H9 (cell line): ENCODE measurements at regions not wholly inside any gene's neighbourhood (a gene's known extent, or its start where the extent isn't known, plus 50 kb on each side); places are given as distances from the start of the nearest gene placed in this dataset.

Experiments used
- DNase-seq: peaks from one replicate; pipeline ENCODE4 v3.0.0-alpha.2; 2017
- H2AFZ ChIP-seq: one replicate; pipeline ENCODE4 v1.6.1; 2013; ENCODE audit warnings: mild to moderate bottlenecking, low read length, control low read depth, moderate library complexity
- H2AK5ac ChIP-seq: 2 replicates; pipeline ENCODE4 v1.6.1; 2013; ENCODE audit warnings: low read length, control low read depth, mixed read lengths; ENCODE audit not compliant: insufficient read length
- H2BK120ac ChIP-seq: one replicate; pipeline ENCODE4 v1.6.1; 2013; ENCODE audit warnings: low read depth, mild to moderate bottlenecking, low read length, control low read depth, inconsistent platforms; ENCODE audit not compliant: poor library complexity, severe bottlenecking
- H2BK12ac ChIP-seq: 2 replicates; pipeline ENCODE4 v1.6.1; 2013; ENCODE audit warnings: low read length, control low read depth, mixed read lengths, low read depth; ENCODE audit not compliant: insufficient read length
- H2BK15ac ChIP-seq: 2 replicates; pipeline ENCODE4 v1.6.1; 2013; ENCODE audit warnings: low read depth, low read length, control low read depth
- H2BK20ac ChIP-seq: one replicate; pipeline ENCODE4 v1.6.1; 2013; ENCODE audit warnings: low read depth, mild to moderate bottlenecking, low read length, control low read depth, inconsistent platforms; ENCODE audit not compliant: poor library complexity, severe bottlenecking
- H2BK5ac ChIP-seq: 2 replicates; pipeline ENCODE4 v1.6.1; 2013; ENCODE audit warnings: low read length, control low read depth, mixed read lengths; ENCODE audit not compliant: insufficient read length
- H3K14ac ChIP-seq: 2 replicates; pipeline ENCODE4 v1.6.1; 2013; ENCODE audit warnings: low read length, control low read depth; ENCODE audit not compliant: insufficient read depth
- H3K18ac ChIP-seq: 2 replicates; pipeline ENCODE4 v1.6.1; 2013; ENCODE audit warnings: low read depth, mild to moderate bottlenecking, mixed read lengths, low read length, control low read depth; ENCODE audit not compliant: insufficient read length
- H3K23ac ChIP-seq: 2 replicates; pipeline ENCODE4 v1.6.1; 2013; ENCODE audit warnings: low read length, control low read depth, mixed read lengths, low read depth; ENCODE audit not compliant: insufficient read length
- H3K23me2 ChIP-seq: 2 replicates; pipeline ENCODE4 v1.6.1; 2013; ENCODE audit warnings: low read depth, mild to moderate bottlenecking, mixed read lengths, low read length, control low read depth; ENCODE audit not compliant: insufficient read length, poor library complexity, severe bottlenecking
- H3K27ac ChIP-seq: 2 replicates; pipeline ENCODE4 v1.5.1; 2013; ENCODE audit warnings: low read length, control low read depth, mixed read lengths, low read depth; ENCODE audit not compliant: insufficient read length
- H3K27me3 ChIP-seq: 2 replicates; pipeline ENCODE4 v1.6.1; 2013; ENCODE audit warnings: low read length, control low read depth, inconsistent platforms; ENCODE audit not compliant: insufficient read depth
- H3K4ac ChIP-seq: 2 replicates; pipeline ENCODE4 v1.6.1; 2013; ENCODE audit warnings: low read depth, mild to moderate bottlenecking, control low read depth, inconsistent platforms, low read length, moderate library complexity
- H3K4me1 ChIP-seq: 2 replicates; pipeline ENCODE4 v1.6.1; 2013; ENCODE audit warnings: low read length, control low read depth, inconsistent platforms; ENCODE audit not compliant: insufficient read depth
- H3K4me2 ChIP-seq: 2 replicates; pipeline ENCODE4 v1.6.1; 2013; ENCODE audit warnings: low read length, control low read depth, mixed read lengths; ENCODE audit not compliant: insufficient read length, insufficient read depth
- H3K56ac ChIP-seq: 2 replicates; pipeline ENCODE4 v1.6.1; 2013; ENCODE audit warnings: low read depth, mild to moderate bottlenecking, mixed read lengths, low read length, control low read depth; ENCODE audit not compliant: insufficient read length
- H3K79me1 ChIP-seq: 2 replicates; pipeline ENCODE4 v1.6.1; 2013; ENCODE audit warnings: low read depth, mild to moderate bottlenecking, moderate library complexity, low read length, control low read depth, inconsistent platforms; ENCODE audit not compliant: insufficient read depth, poor library complexity, severe bottlenecking
- H3K79me2 ChIP-seq: 2 replicates; pipeline ENCODE4 v1.6.1; 2013; ENCODE audit warnings: low read length, control low read depth, inconsistent platforms; ENCODE audit not compliant: insufficient read depth
- H3K9ac ChIP-seq: 2 replicates; pipeline ENCODE4 v1.6.1; 2013; ENCODE audit warnings: low read length, control low read depth, mixed read lengths; ENCODE audit not compliant: insufficient read length; ENCODE audit errors: extremely low read depth
- H3K9me3 ChIP-seq: one replicate; pipeline ENCODE4 v1.6.1; 2013; ENCODE audit warnings: low read depth, low read length, inconsistent platforms; ENCODE audit not compliant: control insufficient read depth
- H3T11ph ChIP-seq: one replicate; pipeline ENCODE4 v1.6.1; 2013; ENCODE audit warnings: mild to moderate bottlenecking, low read length, control low read depth, inconsistent platforms
- H4K20me1 ChIP-seq: one replicate; pipeline ENCODE4 v1.6.1; 2013; ENCODE audit not compliant: control insufficient read depth, insufficient read length, insufficient read depth
- H4K5ac ChIP-seq: 2 replicates; pipeline ENCODE4 v1.6.1; 2013; ENCODE audit warnings: low read depth, mild to moderate bottlenecking, mixed read lengths, low read length, control low read depth; ENCODE audit not compliant: insufficient read length
- H4K8ac ChIP-seq: replicated peaks from 2 replicates; pipeline ENCODE4 v1.6.1; 2013; ENCODE audit warnings: low read length, control low read depth, mixed read lengths, low read depth; ENCODE audit not compliant: insufficient read length
- H4K91ac ChIP-seq: 2 replicates; pipeline ENCODE4 v1.6.1; 2013; ENCODE audit warnings: low read depth, mild to moderate bottlenecking, moderate library complexity, mixed read lengths, low read length, control low read depth; ENCODE audit not compliant: insufficient read length
- H3K27ac Mint-ChIP-seq, 3 experiments: 2 replicates in 2 of 3; 3 replicates in 1 of 3; pipeline ENCODE4 v1.8.0; 2020 to 2021; ENCODE audit warnings: mixed read lengths in 3 of 3, mild to moderate bottlenecking in 1 of 3, moderate library complexity in 1 of 3
- H3K27me3 Mint-ChIP-seq: 2 replicates; pipeline ENCODE4 v1.8.0; 2021; ENCODE audit warnings: low read depth, mild to moderate bottlenecking, moderate library complexity, mixed read lengths
- H3K36me3 Mint-ChIP-seq, 3 experiments: 2 replicates in 2 of 3; 3 replicates in 1 of 3; pipeline ENCODE4 v1.8.0; 2020 to 2021; ENCODE audit warnings: low read depth in 3 of 3, mixed read lengths in 3 of 3; ENCODE audit not compliant: insufficient read depth in 1 of 3
- H3K4me1 Mint-ChIP-seq, 2 experiments: 2 replicates each; pipeline ENCODE4 v1.8.0; 2020; ENCODE audit warnings: mixed read lengths in 2 of 2
- H3K4me3 Mint-ChIP-seq, 2 experiments: 2 replicates in 1 of 2; 3 replicates in 1 of 2; pipeline ENCODE4 v1.8.0; 2020 to 2021; ENCODE audit warnings: mild to moderate bottlenecking in 2 of 2, mixed read lengths in 2 of 2, moderate library complexity in 1 of 2
- H3K9me3 Mint-ChIP-seq, 2 experiments: 2 replicates in 1 of 2; 3 replicates in 1 of 2; pipeline ENCODE4 v1.8.0; 2020; ENCODE audit warnings: mild to moderate bottlenecking in 2 of 2, mixed read lengths in 2 of 2, moderate library complexity in 1 of 2
- CTCF ChIP-seq: fragments of 200-600 bp; sonication (generic); conservative IDR thresholded peaks from 3 replicates; pipeline ENCODE4 v1.8.0; 2021; ENCODE audit warnings: antibody characterized with exemption, mild to moderate bottlenecking
- WGBS: extraction: QIAGEN DNeasy Blood & Tissue Kit; methylation state at CpG from one replicate; pipeline ENCODE4 v1.1.7; 2013; ENCODE audit warnings: missing lambda C conversion rate, low lambda C conversion rate, mixed read lengths; ENCODE audit not compliant: insufficient read length; ENCODE audit errors: extremely low coverage; 5-methylcytosine and 5-hydroxymethylcytosine counted together

DNA sequence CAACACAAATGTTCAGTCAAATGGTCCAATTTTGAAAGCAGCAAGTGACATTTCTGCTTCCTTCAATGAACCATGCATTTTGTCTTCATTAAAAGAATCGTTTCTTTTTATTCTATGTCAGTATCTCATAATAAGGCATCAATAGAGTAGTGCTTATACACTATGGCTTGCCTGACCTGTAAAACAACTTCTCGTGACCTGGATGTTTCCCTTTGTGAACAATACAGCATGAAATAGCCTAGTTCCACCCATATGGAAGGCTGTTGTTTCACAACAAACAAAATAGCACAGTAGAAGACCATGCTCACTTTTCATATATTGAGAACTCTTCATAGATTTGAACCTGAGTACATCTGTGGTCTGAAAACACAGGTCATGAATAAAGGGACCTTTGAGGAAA lies 104.3 kb upstream of the PIK3C3 start:
- no peak overlapping the region for H3T11ph ChIP-seq
- no peaks in the 10 kb centered on the region for H4K20me1 ChIP-seq
- H2BK12ac ChIP-seq, result no peak overlapping the region
- no peak overlapping the region for H2BK20ac ChIP-seq
- H3K9me3 Mint-ChIP-seq, result no peaks in the 10 kb centered on the region; a peak in 1 of 5 replicates
- H3K79me1 ChIP-seq, result no peaks in the 10 kb centered on the region
- no peak overlapping the region for H4K91ac ChIP-seq
- H3K23ac ChIP-seq, result no peak overlapping the region
- no peaks in the 10 kb centered on the region for H3K23me2 ChIP-seq
- H3K27ac Mint-ChIP-seq, result no peak overlapping the region
- H2BK120ac ChIP-seq, result no peak overlapping the region
- no peaks in the 10 kb centered on the region for H3K27me3 Mint-ChIP-seq
- no peaks in the 10 kb centered on the region; the same call in 1 of the 2 replicates for H3K4me1 ChIP-seq
- peaks cover 31 to 35% of the 10 kb centered on the region in 2 experiments for H3K4me1 Mint-ChIP-seq
- no peaks in the 10 kb centered on the region for H3K79me2 ChIP-seq
- H4K8ac ChIP-seq, result no peak overlapping the region
- H3K27ac ChIP-seq, result no peak overlapping the region
- no peak overlapping the region for H3K14ac ChIP-seq
- H3K4ac ChIP-seq, result no peak overlapping the region
- no peak overlapping the region for H2AK5ac ChIP-seq
- H3K56ac ChIP-seq, result no peak overlapping the region
- H3K9ac ChIP-seq, result no peak overlapping the region
- no peak for DNase-seq
- no peak overlapping the region for H3K4me3 Mint-ChIP-seq
- no peaks in the 10 kb centered on the region for H3K27me3 ChIP-seq
- H3K9me3 ChIP-seq, result no peaks in the 10 kb centered on the region
- WGBS, result no CpG with 5 or more reads among the region's 2 CpGs
- no peak overlapping the region for H3K18ac ChIP-seq
- no peak overlapping the region for H2BK5ac ChIP-seq
- TF ChIP-seq CTCF, result no peak
- H3K36me3 Mint-ChIP-seq, result no peaks in the 10 kb centered on the region
- H3K4me2 ChIP-seq, result no peak overlapping the region
- no peak overlapping the region for H4K5ac ChIP-seq
- no peak overlapping the region for H2BK15ac ChIP-seq
- no peak overlapping the region for H2AFZ ChIP-seq
